ENCODE measurements at regions not wholly inside any gene's neighbourhood (a gene's known extent, or its start where the extent isn't known, plus 50 kb on each side); places are given as distances from the start of the nearest gene placed in this dataset.

DNA sequence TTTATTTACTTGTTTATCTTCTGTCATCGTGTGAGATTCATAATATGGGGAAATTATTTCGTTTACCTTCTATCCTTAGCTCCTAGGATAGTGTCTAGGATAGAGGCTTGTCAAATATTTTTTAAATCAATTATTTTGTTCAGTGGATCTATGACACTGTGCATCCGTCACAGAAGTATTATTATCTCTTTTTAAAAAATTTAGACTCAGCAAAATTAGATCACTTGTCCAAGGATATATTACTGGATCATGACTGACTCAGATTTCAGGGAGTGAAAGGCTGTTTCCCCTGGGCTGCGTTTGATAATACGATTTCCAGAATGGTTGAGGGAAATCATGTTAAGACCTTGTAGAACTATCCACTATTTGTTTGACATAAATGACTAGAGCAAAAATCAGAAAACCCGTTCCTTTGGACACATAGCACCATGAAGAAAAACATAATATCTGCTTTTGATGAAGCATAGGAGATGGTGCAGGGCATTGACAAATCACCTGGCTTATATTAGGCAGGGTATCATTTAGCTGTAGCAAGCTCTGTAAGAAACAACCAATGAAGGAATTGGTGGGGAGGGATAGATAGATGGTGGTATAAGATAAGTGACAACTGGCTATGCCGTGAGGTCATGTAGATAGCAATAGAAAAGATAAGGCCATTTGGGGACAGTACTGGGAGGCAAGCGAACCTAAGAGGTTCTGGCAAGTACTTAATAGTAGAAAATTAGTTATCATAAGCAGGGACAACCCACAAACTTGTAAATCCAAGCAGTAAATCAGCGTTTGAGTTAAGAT, 465.2 kb upstream of the MAN1A1 start:
- Histone ChIP-seq H3K36me3 (replicated peaks in 1 of 2; ENCODE audit: insufficient read depth in 1 of 2, low read depth in 2 of 2) (no peaks in the 10 kb centered on the region), H3K9me3 (no peaks in the 10 kb centered on the region), H3K27ac (no peak overlapping the region), H3K27me3 (no peaks in the 10 kb centered on the region), H3K4me3 (no peak overlapping the region), H3K4me1 (no peaks in the 10 kb centered on the region)
- intact Hi-C loops (cut with DNase I), result no loop called here
- ATAC-seq, result no peak
- WGBS, 2 donors, result 78 to 82% methylated on average over 9 of the region's 9 CpGs
- DNase-seq, result no peak
- TF ChIP-seq, protein P1, sequence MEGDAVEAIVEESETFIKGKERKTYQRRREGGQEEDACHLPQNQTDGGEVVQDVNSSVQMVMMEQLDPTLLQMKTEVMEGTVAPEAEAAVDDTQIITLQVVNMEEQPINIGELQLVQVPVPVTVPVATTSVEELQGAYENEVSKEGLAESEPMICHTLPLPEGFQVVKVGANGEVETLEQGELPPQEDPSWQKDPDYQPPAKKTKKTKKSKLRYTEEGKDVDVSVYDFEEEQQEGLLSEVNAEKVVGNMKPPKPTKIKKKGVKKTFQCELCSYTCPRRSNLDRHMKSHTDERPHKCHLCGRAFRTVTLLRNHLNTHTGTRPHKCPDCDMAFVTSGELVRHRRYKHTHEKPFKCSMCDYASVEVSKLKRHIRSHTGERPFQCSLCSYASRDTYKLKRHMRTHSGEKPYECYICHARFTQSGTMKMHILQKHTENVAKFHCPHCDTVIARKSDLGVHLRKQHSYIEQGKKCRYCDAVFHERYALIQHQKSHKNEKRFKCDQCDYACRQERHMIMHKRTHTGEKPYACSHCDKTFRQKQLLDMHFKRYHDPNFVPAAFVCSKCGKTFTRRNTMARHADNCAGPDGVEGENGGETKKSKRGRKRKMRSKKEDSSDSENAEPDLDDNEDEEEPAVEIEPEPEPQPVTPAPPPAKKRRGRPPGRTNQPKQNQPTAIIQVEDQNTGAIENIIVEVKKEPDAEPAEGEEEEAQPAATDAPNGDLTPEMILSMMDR (IDR thresholded peaks at IDR 0.05), result no peak
- no peak for TF ChIP-seq POLR2A (IDR thresholded peaks at IDR 0.05)

DNA sequence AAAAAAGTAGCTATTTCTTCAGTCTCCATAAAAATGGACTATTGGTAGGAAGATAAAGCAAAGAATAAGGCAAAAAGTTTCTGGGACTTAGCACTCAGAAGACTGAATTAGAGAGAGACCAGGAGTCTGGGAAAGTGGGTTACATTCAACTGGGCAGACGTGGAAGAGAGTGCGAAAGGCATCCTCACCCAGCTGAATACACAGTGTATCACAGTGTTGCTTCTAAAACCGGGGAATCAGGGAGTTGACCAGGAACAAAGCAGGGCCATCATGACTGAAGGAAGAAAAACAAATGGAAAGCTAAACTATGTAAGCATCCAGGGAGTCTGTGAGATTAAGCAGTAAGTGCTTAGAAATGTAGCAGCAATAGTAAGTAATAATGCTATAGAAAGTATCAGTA, 452.9 kb upstream of the MAN1A1 start:
- no peak for DNase-seq
- TF ChIP-seq, protein P1 (IDR thresholded peaks at IDR 0.05), result no peak
- no peak for TF ChIP-seq POLR2A (IDR thresholded peaks at IDR 0.05)
- H3K9me3 ChIP-seq, result no peaks in the 10 kb centered on the region
- no peak overlapping the region for H3K27ac ChIP-seq
- no peaks in the 10 kb centered on the region for H3K4me1 ChIP-seq
- 66 to 69% methylated on average over 3 of the region's 3 CpGs for WGBS, 2 donors
- H3K27me3 ChIP-seq, result no peaks in the 10 kb centered on the region
- ATAC-seq, result no peak
- no peaks in the 10 kb centered on the region for H3K36me3 ChIP-seq (replicated peaks in 1 of 2; ENCODE audit: insufficient read depth in 1 of 2, low read depth in 2 of 2)
- intact Hi-C loops (cut with DNase I), result no loop called here
- no peak overlapping the region for H3K4me3 ChIP-seq

DNA sequence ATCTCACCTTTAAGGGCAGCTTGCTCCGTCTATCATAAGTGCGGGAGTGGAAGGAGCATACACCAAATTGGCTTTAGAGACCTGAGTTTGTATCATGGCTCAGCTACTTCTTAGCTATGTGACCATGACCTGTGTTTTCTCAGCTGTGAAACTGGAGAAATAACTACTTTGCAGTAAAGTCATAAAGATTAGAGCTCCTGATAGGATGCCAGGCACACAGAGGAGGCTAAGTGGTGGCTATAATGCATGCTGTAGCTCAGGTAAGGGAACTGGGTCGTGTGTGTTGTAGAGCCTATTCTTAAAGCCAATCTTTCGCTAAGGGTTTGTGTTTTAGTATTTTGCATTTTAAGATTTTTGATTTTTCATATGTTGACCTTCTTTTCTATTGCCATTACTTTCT, 451.5 kb upstream of the MAN1A1 start:
- DNase-seq (no peak), ATAC-seq (no peak)
- Histone ChIP-seq H3K9me3 (no peaks in the 10 kb centered on the region), H3K36me3 (replicated peaks in 1 of 2; ENCODE audit: insufficient read depth in 1 of 2, low read depth in 2 of 2) (no peaks in the 10 kb centered on the region), H3K4me3 (no peak overlapping the region), H3K27ac (no peak overlapping the region), H3K27me3 (no peaks in the 10 kb centered on the region), H3K4me1 (no peaks in the 10 kb centered on the region)
- WGBS, 2 donors, result 73 to 80% methylated on average over 4 of the region's 4 CpGs
- TF ChIP-seq, protein P1 (IDR thresholded peaks at IDR 0.05), result no peak
- no peak for TF ChIP-seq POLR2A (IDR thresholded peaks at IDR 0.05)
- intact Hi-C loops (cut with DNase I), result no loop called here

DNA sequence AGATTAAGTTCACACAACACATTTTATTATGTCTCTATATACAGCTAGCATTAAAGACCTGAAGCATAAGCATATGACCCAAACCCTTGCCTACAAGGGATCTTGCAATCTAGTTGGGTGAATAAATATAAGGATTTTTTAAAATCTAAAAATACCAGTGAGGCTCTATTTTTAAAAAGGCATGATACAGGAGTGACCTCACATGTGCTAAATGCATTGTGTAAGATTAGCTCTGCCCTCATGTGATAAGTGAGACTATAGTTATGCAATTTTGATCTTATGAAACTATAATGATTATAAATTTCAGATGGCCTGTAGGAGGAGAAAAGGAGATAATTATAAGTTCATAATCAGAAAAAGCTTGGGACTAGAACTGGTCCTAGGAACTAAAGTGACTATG, 451.0 kb upstream of the MAN1A1 start:
- Histone ChIP-seq H3K27ac (no peak overlapping the region), H3K9me3 (no peaks in the 10 kb centered on the region), H3K36me3 (replicated peaks in 1 of 2; ENCODE audit: insufficient read depth in 1 of 2, low read depth in 2 of 2) (no peaks in the 10 kb centered on the region), H3K27me3 (no peaks in the 10 kb centered on the region), H3K4me1 (no peaks in the 10 kb centered on the region), H3K4me3 (no peak overlapping the region)
- no peak for DNase-seq
- TF ChIP-seq, protein P1 (IDR thresholded peaks at IDR 0.05), result no peak
- intact Hi-C loops (cut with DNase I), result no loop called here
- no peak for ATAC-seq

All from body of pancreas (tissue), 4 donors.